ENCODE measurements at regions not wholly inside any gene's neighbourhood (a gene's known extent, or its start where the extent isn't known, plus 50 kb on each side); places are given as distances from the start of the nearest gene placed in this dataset.

GRCh38 chr1:30819244-30819571 lies 61.6 kb upstream of the LAPTM5 start:
- Mint-ChIP-seq H3K4me3 (no peak overlapping the region), H3K4me1 (peaks cover 14% of the 10 kb centered on the region in 2 donors), H3K27me3 (ENCODE audit: low read depth in 3 of 3) (peaks cover 16 to 35% (median 23%) of the 10 kb centered on the region in 3 donors), H3K27ac (no peak overlapping the region), H3K36me3 (no peaks in the 10 kb centered on the region), H3K9me3 (no peaks in the 10 kb centered on the region)
- no peak for DNase-seq

GRCh38 chr1:30818568-30819243 lies 61.1 kb upstream of the LAPTM5 start:
- Mint-ChIP-seq H3K4me3 (no peak overlapping the region), H3K27ac (no peak overlapping the region), H3K36me3 (no peaks in the 10 kb centered on the region), H3K9me3 (no peaks in the 10 kb centered on the region), H3K27me3 (ENCODE audit: low read depth in 3 of 3) (peaks cover 12 to 30% (median 20%) of the 10 kb centered on the region in 3 donors), H3K4me1 (peaks cover 9% of the 10 kb centered on the region in 2 donors)
- no peak for DNase-seq

GRCh38 chr1:30817548-30817947 lies 60.0 kb upstream of the LAPTM5 start:
- H3K27ac Mint-ChIP-seq: no peak overlapping the region
- no peaks in the 10 kb centered on the region for H3K36me3 Mint-ChIP-seq
- no peak overlapping the region for H3K4me3 Mint-ChIP-seq
- H3K9me3 Mint-ChIP-seq: no peaks in the 10 kb centered on the region
- no peak for DNase-seq
- peaks cover 8 to 29% (median 16%) of the 10 kb centered on the region in 3 donors for H3K27me3 Mint-ChIP-seq (ENCODE audit: low read depth in 3 of 3)
- H3K4me1 Mint-ChIP-seq: no peaks in the 10 kb centered on the region

- no peaks in the 10 kb centered on the region for H3K36me3 Mint-ChIP-seq
- H3K4me1 Mint-ChIP-seq: no peaks in the 10 kb centered on the region
- no peak for DNase-seq
- H3K27me3 Mint-ChIP-seq (ENCODE audit: low read depth in 3 of 3): peaks cover 7 to 29% (median 16%) of the 10 kb centered on the region in 3 donors
- H3K4me3 Mint-ChIP-seq: no peak overlapping the region
- no peak overlapping the region for H3K27ac Mint-ChIP-seq
- H3K9me3 Mint-ChIP-seq: no peaks in the 10 kb centered on the region
Measured at GRCh38 chr1:30817077-30817438, 59.5 kb upstream of the LAPTM5 start.

- H3K4me3 Mint-ChIP-seq: no peak overlapping the region
Measured at GRCh38 chr1:30816211-30817076, 58.9 kb upstream of the LAPTM5 start.

GRCh38 chr1:30815556-30815955 lies 58.0 kb upstream of the LAPTM5 start:
- DNase-seq: no peak
- no peaks in the 10 kb centered on the region for H3K4me1 Mint-ChIP-seq
- no peak overlapping the region for H3K4me3 Mint-ChIP-seq
- H3K36me3 Mint-ChIP-seq: no peaks in the 10 kb centered on the region
- no peaks in the 10 kb centered on the region for H3K9me3 Mint-ChIP-seq
- H3K27me3 Mint-ChIP-seq (ENCODE audit: low read depth in 3 of 3): peaks cover 5 to 19% (median 14%) of the 10 kb centered on the region in 3 donors
- no peak overlapping the region for H3K27ac Mint-ChIP-seq

More at GRCh38 chr1:30816211-30817076, 58.9 kb upstream of the LAPTM5 start:
- no peak overlapping the region for H3K27ac Mint-ChIP-seq
- no peaks in the 10 kb centered on the region for H3K4me1 Mint-ChIP-seq
- no peak for DNase-seq
- H3K27me3 Mint-ChIP-seq (ENCODE audit: low read depth in 3 of 3): peaks cover 5 to 24% (median 16%) of the 10 kb centered on the region in 3 donors
- H3K36me3 Mint-ChIP-seq: no peaks in the 10 kb centered on the region
- no peaks in the 10 kb centered on the region for H3K9me3 Mint-ChIP-seq

GRCh38 chr1:30814292-30814691 lies 56.7 kb upstream of the LAPTM5 start:
- DNase-seq: no peak
- Mint-ChIP-seq H3K27ac (no peak overlapping the region), H3K27me3 (ENCODE audit: low read depth in 3 of 3) (peaks cover 6 to 18% (median 17%) of the 10 kb centered on the region in 3 donors), H3K9me3 (no peaks in the 10 kb centered on the region), H3K4me1 (no peaks in the 10 kb centered on the region), H3K36me3 (no peaks in the 10 kb centered on the region), H3K4me3 (no peak overlapping the region)

GRCh38 chr1:30812076-30812475 lies 54.5 kb upstream of the LAPTM5 start:
- no peak for DNase-seq
- Mint-ChIP-seq H3K36me3 (no peaks in the 10 kb centered on the region), H3K4me3 (no peak overlapping the region), H3K9me3 (no peaks in the 10 kb centered on the region), H3K27ac (no peak overlapping the region), H3K27me3 (ENCODE audit: low read depth in 3 of 3) (peaks cover 5 to 9% (median 6%) of the 10 kb centered on the region in 3 donors), H3K4me1 (no peaks in the 10 kb centered on the region)

- Mint-ChIP-seq H3K36me3 (no peaks in the 10 kb centered on the region), H3K4me1 (no peaks in the 10 kb centered on the region), H3K9me3 (no peaks in the 10 kb centered on the region), H3K27ac (no peak overlapping the region), H3K4me3 (no peak overlapping the region), H3K27me3 (ENCODE audit: low read depth in 3 of 3) (peaks cover 4 to 7% (median 6%) of the 10 kb centered on the region in 3 donors)
- no peak for DNase-seq
Measured at GRCh38 chr1:30811187-30811586, 53.6 kb upstream of the LAPTM5 start.

- Mint-ChIP-seq H3K9me3 (no peaks in the 10 kb centered on the region), H3K36me3 (no peaks in the 10 kb centered on the region), H3K4me1 (no peaks in the 10 kb centered on the region), H3K27me3 (ENCODE audit: low read depth in 3 of 3) (peaks cover 4 to 7% (median 7%) of the 10 kb centered on the region in 3 donors), H3K4me3 (no peak overlapping the region), H3K27ac (no peak overlapping the region)
- no peak for DNase-seq
Measured at GRCh38 chr1:30810416-30811080, 53.0 kb upstream of the LAPTM5 start.

- Mint-ChIP-seq H3K36me3 (no peaks in the 10 kb centered on the region), H3K9me3 (no peaks in the 10 kb centered on the region), H3K4me1 (no peaks in the 10 kb centered on the region), H3K27me3 (ENCODE audit: low read depth in 3 of 3) (peaks cover 6 to 7% (median 7%) of the 10 kb centered on the region in 3 donors), H3K4me3 (no peak overlapping the region), H3K27ac (peak overlapping the region in 1 of 6 donors; percentile 26)
- DNase-seq: no peak
Measured at GRCh38 chr1:30809514-30810263, 52.1 kb upstream of the LAPTM5 start.

- H3K4me1 Mint-ChIP-seq: no peaks in the 10 kb centered on the region
- no peak overlapping the region for H3K27ac Mint-ChIP-seq
- H3K36me3 Mint-ChIP-seq: no peaks in the 10 kb centered on the region
- no peak for DNase-seq
- peaks cover 7 to 14% (median 10%) of the 10 kb centered on the region in 3 donors for H3K27me3 Mint-ChIP-seq (ENCODE audit: low read depth in 3 of 3)
- no peaks in the 10 kb centered on the region for H3K9me3 Mint-ChIP-seq
- no peak overlapping the region for H3K4me3 Mint-ChIP-seq
Measured at GRCh38 chr1:30808067-30808662, 50.6 kb upstream of the LAPTM5 start.

GRCh38 chr1:30807318-30808066 lies 49.9 kb upstream of the LAPTM5 start:
- Mint-ChIP-seq H3K4me3 (no peak overlapping the region), H3K9me3 (no peaks in the 10 kb centered on the region), H3K27me3 (ENCODE audit: low read depth in 3 of 3) (peaks cover 7 to 12% (median 8%) of the 10 kb centered on the region in 3 donors), H3K4me1 (no peaks in the 10 kb centered on the region), H3K27ac (no peak overlapping the region), H3K36me3 (no peaks in the 10 kb centered on the region)
- DNase-seq: no peak
